Osteocyte (in vitro differentiated cells): ENCODE measurements at regions not wholly inside any gene's neighbourhood (a gene's known extent, or its start where the extent isn't known, plus 50 kb on each side); places are given as distances from the start of the nearest gene placed in this dataset.

Experiments
- DNase-seq: peaks from one replicate; pipeline ENCODE4 v3.0.0; 2021; ENCODE audit warnings: mixed read lengths; ENCODE audit not compliant: unreplicated experiment; ENCODE audit errors: extremely low spot score
- H3K27ac Mint-ChIP-seq: one replicate; pipeline ENCODE4 v1.8.0; 2021; ENCODE audit warnings: mild to moderate bottlenecking, mixed read lengths; ENCODE audit not compliant: unreplicated experiment
- H3K27me3 Mint-ChIP-seq: one replicate; pipeline ENCODE4 v1.8.0; 2021; ENCODE audit warnings: mixed read lengths; ENCODE audit not compliant: unreplicated experiment
- H3K36me3 Mint-ChIP-seq: one replicate; pipeline ENCODE4 v1.8.0; 2021; ENCODE audit warnings: mixed read lengths; ENCODE audit not compliant: unreplicated experiment
- H3K4me1 Mint-ChIP-seq: one replicate; pipeline ENCODE4 v1.8.0; 2021; ENCODE audit warnings: mixed read lengths; ENCODE audit not compliant: unreplicated experiment
- H3K4me3 Mint-ChIP-seq: one replicate; pipeline ENCODE4 v1.8.0; 2021; ENCODE audit warnings: mild to moderate bottlenecking, moderate library complexity, mixed read lengths; ENCODE audit not compliant: unreplicated experiment
- H3K9me3 Mint-ChIP-seq: one replicate; pipeline ENCODE4 v1.8.0; 2021; ENCODE audit warnings: mixed read lengths; ENCODE audit not compliant: unreplicated experiment
- TF ChIP-seq, protein P1 (sequence below): fragments of 200-600 bp; sonication (generic); IDR thresholded peaks from 2 replicates; pipeline ENCODE4 v1.5.0; 2021; ENCODE audit warnings: antibody characterized with exemption, mild to moderate bottlenecking, moderate library complexity

DNA sequence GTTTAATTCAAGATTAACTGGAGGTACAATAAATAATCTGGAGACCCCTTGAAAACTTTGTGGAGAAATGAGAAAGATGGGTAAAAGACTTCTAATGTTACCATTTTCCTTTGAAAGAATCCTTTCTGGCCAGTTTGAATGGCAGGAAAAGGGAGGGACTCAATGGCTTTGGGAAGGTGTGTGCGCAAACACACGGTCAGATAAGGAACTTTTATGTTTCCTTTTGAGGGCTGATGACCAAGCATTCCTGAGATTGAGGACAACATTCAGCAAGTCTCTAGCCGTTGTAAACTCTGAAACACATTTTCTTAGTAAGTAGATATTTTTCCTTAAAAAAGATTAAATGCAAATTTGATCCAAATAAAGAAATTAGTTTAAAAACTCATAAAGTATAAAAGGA, 909.7 kb upstream of the TENM4 start:
- H3K27me3 Mint-ChIP-seq: no peaks in the 10 kb centered on the region
- H3K27ac Mint-ChIP-seq: no peak overlapping the region
- no peak for DNase-seq
- no peak overlapping the region for H3K4me3 Mint-ChIP-seq
- no peaks in the 10 kb centered on the region for H3K4me1 Mint-ChIP-seq
- no peaks in the 10 kb centered on the region for H3K36me3 Mint-ChIP-seq
- H3K9me3 Mint-ChIP-seq: no peaks in the 10 kb centered on the region
- TF ChIP-seq, protein P1, sequence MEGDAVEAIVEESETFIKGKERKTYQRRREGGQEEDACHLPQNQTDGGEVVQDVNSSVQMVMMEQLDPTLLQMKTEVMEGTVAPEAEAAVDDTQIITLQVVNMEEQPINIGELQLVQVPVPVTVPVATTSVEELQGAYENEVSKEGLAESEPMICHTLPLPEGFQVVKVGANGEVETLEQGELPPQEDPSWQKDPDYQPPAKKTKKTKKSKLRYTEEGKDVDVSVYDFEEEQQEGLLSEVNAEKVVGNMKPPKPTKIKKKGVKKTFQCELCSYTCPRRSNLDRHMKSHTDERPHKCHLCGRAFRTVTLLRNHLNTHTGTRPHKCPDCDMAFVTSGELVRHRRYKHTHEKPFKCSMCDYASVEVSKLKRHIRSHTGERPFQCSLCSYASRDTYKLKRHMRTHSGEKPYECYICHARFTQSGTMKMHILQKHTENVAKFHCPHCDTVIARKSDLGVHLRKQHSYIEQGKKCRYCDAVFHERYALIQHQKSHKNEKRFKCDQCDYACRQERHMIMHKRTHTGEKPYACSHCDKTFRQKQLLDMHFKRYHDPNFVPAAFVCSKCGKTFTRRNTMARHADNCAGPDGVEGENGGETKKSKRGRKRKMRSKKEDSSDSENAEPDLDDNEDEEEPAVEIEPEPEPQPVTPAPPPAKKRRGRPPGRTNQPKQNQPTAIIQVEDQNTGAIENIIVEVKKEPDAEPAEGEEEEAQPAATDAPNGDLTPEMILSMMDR: no peak

DNA sequence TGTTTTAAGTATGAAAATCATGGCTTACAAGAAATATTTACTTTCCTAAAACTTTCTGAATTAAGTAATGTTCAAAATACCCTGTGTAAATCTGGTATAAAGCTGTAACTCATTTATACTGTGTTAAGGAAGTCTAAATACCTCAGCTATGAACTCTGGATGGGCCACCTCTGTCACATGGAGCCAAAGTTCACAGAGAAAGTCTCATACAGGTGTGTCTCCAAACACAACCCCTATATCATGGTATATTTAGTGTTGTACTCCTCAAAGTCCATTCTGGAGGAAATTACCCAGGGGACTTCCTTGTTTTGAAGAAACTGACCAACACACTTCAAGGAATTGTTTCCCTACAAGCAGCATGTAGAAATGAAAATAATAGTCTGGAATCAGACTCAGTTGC, 909.2 kb upstream of the TENM4 start:
- Mint-ChIP-seq H3K27me3 (no peaks in the 10 kb centered on the region), H3K4me3 (no peak overlapping the region)

DNA sequence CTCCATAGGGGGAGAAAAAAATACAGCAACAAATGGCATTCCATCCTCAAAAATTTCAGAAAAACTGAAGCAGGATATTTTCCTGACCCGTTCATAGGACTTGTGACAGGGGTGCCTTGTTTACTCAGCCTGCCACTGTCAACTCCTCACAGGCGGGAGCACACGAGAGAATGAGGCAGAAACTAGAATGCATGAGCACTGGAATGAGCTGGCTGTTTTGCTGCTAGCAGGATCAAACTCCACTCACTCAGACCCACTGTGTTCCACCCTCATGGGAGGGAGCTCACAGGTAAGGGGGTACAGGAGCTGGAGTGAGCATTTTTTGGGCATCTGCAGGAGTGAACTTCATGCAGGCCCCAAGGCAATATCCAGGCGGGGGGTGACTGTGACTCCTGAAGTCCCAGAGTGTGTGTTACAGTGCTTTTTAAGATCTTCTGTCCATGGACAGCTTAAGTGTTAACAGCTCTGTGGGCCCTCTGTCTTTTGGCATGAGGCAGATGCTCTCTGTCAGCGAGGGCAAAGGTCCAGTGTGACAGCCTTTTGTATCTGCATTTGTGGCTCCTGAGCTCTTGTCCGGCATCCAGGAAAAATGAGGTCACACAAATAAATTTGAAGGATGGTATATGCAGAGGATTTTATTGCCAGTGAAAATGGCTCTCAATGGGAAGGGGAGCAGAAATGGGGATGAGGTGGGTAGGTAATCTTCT, 905.7 kb upstream of the TENM4 start:
- DNase-seq: no peak
- Mint-ChIP-seq H3K36me3 (no peaks in the 10 kb centered on the region), H3K9me3 (no peaks in the 10 kb centered on the region), H3K27me3 (no peaks in the 10 kb centered on the region), H3K4me3 (no peak overlapping the region), H3K4me1 (no peaks in the 10 kb centered on the region), H3K27ac (no peak overlapping the region)
- TF ChIP-seq, protein P1: no peak

More for the DNA sequence above, 909.2 kb upstream of the TENM4 start:
- Mint-ChIP-seq H3K9me3 (no peaks in the 10 kb centered on the region), H3K27ac (no peak overlapping the region), H3K36me3 (no peaks in the 10 kb centered on the region), H3K4me1 (no peaks in the 10 kb centered on the region)
- TF ChIP-seq, protein P1: no peak
- no peak for DNase-seq

DNA sequence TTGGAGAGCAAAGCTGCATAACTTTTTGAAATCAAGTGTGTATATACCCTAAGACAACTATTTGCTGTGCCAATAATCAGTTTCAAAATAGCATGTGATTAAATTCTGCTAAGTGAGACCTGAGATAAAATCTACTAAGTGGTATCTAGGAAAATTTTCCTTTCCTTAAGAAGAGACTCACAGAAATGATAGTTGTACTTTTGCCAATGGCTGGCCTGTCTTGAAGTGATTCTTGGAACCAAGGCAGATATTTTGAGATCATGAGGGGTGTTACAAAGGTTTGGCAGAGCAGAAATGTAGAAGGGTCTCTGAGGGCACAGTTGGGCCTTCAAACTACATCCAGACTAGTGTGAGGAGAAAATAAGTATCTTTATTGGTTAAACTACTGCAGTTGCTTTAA, 902.6 kb upstream of the TENM4 start:
- no peak for DNase-seq
- H3K27me3 Mint-ChIP-seq: no peaks in the 10 kb centered on the region
- no peaks in the 10 kb centered on the region for H3K9me3 Mint-ChIP-seq
- TF ChIP-seq, protein P1: no peak
- no peak overlapping the region for H3K4me3 Mint-ChIP-seq
- no peaks in the 10 kb centered on the region for H3K36me3 Mint-ChIP-seq
- no peaks in the 10 kb centered on the region for H3K4me1 Mint-ChIP-seq
- no peak overlapping the region for H3K27ac Mint-ChIP-seq

DNA sequence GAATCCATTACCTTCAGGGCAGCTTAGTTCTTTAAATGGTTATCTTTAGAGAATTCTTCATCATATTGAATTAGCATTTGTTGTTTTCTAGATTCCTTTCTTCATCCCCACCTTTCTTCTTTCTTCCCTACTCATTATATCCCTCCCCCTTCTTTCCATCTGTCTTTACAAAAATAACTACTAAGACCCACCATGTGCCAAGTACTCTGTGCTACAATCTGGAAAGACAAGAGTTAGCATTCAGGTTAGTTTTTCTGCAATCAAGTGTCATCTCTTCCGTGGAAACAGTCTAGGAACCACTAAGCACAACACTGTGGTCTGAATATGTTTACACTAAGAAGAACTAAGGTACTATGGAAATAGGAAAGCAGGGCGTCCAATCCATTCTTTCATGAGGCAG, 897.4 kb upstream of the TENM4 start:
- Mint-ChIP-seq H3K4me1 (no peaks in the 10 kb centered on the region), H3K36me3 (no peaks in the 10 kb centered on the region), H3K4me3 (no peak overlapping the region), H3K9me3 (no peaks in the 10 kb centered on the region), H3K27ac (no peak overlapping the region), H3K27me3 (no peaks in the 10 kb centered on the region)
- no peak for DNase-seq
- TF ChIP-seq, protein P1: no peak
